Loucy (cell line): ENCODE measurements at regions not wholly inside any gene's neighbourhood (a gene's known extent, or its start where the extent isn't known, plus 50 kb on each side); places are given as distances from the start of the nearest gene placed in this dataset.

Experiments used
- H2AFZ ChIP-seq: fragments of 200-600 bp; sonication (generic); 2 replicates; pipeline ENCODE4 v1.6.0; 2016; ENCODE audit warnings: antibody characterized with exemption, mild to moderate bottlenecking, low read length, moderate library complexity
- H3F3A ChIP-seq: fragments of 200-600 bp; 2 replicates; pipeline ENCODE4 v1.6.0; 2016; ENCODE audit warnings: antibody characterized with exemption, low read depth, mild to moderate bottlenecking
- H3K27me3 ChIP-seq: fragments of 200-600 bp; sonication (generic); 2 replicates; pipeline ENCODE4 v1.6.1; 2014; ENCODE audit warnings: low read length, mild to moderate bottlenecking; ENCODE audit not compliant: insufficient read depth, poor library complexity, severe bottlenecking
- H3K36me3 ChIP-seq: fragments of 200-600 bp; sonication (generic); 2 replicates; pipeline ENCODE4 v1.6.1; 2016; ENCODE audit warnings: low read length; ENCODE audit not compliant: insufficient read depth
- H3K4me1 ChIP-seq: fragments of 200-600 bp; sonication (generic); 2 replicates; pipeline ENCODE4 v1.5.1; 2014; ENCODE audit warnings: low read length, mild to moderate bottlenecking; ENCODE audit not compliant: insufficient read depth, poor library complexity, severe bottlenecking
- H3K4me2 ChIP-seq: fragments of 200-600 bp; sonication (generic); 2 replicates; pipeline ENCODE4 v1.6.0; 2014; ENCODE audit warnings: antibody characterized with exemption, low read length, low read depth, mild to moderate bottlenecking; ENCODE audit not compliant: poor library complexity, severe bottlenecking
- H3K4me3 ChIP-seq: fragments of 200-600 bp; sonication (generic); 2 replicates; pipeline ENCODE4 v1.5.1; 2014; ENCODE audit warnings: low read length, mild to moderate bottlenecking, mixed read lengths; ENCODE audit not compliant: poor library complexity, severe bottlenecking
- H3K79me2 ChIP-seq: fragments of 200-600 bp; sonication (generic); 2 replicates; pipeline ENCODE4 v1.6.1; 2014; ENCODE audit warnings: low read length; ENCODE audit not compliant: insufficient read depth
- H3K9ac ChIP-seq: fragments of 200-600 bp; sonication (generic); 2 replicates; pipeline ENCODE4 v1.6.0; 2014; ENCODE audit warnings: mild to moderate bottlenecking, low read depth, low read length, moderate library complexity; ENCODE audit not compliant: poor library complexity, severe bottlenecking
- H3K9me2 ChIP-seq: fragments of 200-600 bp; sonication (generic); replicated peaks from 2 replicates; pipeline ENCODE4 v1.6.1; 2016; ENCODE audit warnings: low read depth, low read length, mixed read lengths
- H3K9me3 ChIP-seq: fragments of 200-600 bp; sonication (generic); 2 replicates; pipeline ENCODE4 v1.6.1; 2014; ENCODE audit warnings: mild to moderate bottlenecking, antibody characterized with exemption, low read length, low read depth; ENCODE audit not compliant: insufficient read depth
- H4K20me1 ChIP-seq: fragments of 200-600 bp; sonication (generic); 2 replicates; pipeline ENCODE4 v1.6.0; 2014; ENCODE audit warnings: antibody characterized with exemption, low read length, mild to moderate bottlenecking; ENCODE audit not compliant: insufficient read depth, poor library complexity, severe bottlenecking
- CTCF ChIP-seq: fragments of 200-600 bp; sonication (generic); conservative IDR thresholded peaks from 2 replicates; pipeline ENCODE4 v1.5.1; 2014; ENCODE audit warnings: mild to moderate bottlenecking, antibody characterized with exemption, low read length
- EZH2phosphoT487 ChIP-seq: fragments of 200-600 bp; IDR thresholded peaks from 2 replicates; pipeline ENCODE4 v1.6.1; 2018; ENCODE audit warnings: antibody characterized with exemption, mild to moderate bottlenecking, moderate library complexity, borderline replicate concordance

- no peaks in the 10 kb centered on the region for H3K4me1 ChIP-seq
These were observed 379.6 kb downstream of the TTLL7 start for GRCh38 chr1:83619170-83619896.

GRCh38 chr1:83617883-83618282, 381.0 kb downstream of the TTLL7 start:
- no peaks in the 10 kb centered on the region for H3K27me3 ChIP-seq
- H3K9me2 ChIP-seq: no peaks in the 10 kb centered on the region; the same call in 1 of the 2 replicates
- no peak overlapping the region for H3K9ac ChIP-seq
- no peaks in the 10 kb centered on the region for H3K9me3 ChIP-seq
- H3K4me3 ChIP-seq: no peak overlapping the region
- H4K20me1 ChIP-seq: no peaks in the 10 kb centered on the region
- H3K36me3 ChIP-seq: no peaks in the 10 kb centered on the region
- no peak for TF ChIP-seq EZH2phosphoT487
- no peak for TF ChIP-seq CTCF
- H3K79me2 ChIP-seq: no peaks in the 10 kb centered on the region
- no peak overlapping the region for H2AFZ ChIP-seq
- H3K4me1 ChIP-seq: no peaks in the 10 kb centered on the region
- no peak overlapping the region for H3K4me2 ChIP-seq
- H3F3A ChIP-seq: no peaks in the 10 kb centered on the region

More at GRCh38 chr1:83619170-83619896, 379.6 kb downstream of the TTLL7 start:
- no peaks in the 10 kb centered on the region for H4K20me1 ChIP-seq
- no peaks in the 10 kb centered on the region for H3F3A ChIP-seq
- H3K27me3 ChIP-seq: no peaks in the 10 kb centered on the region
- H3K4me2 ChIP-seq: no peak overlapping the region
- H3K4me3 ChIP-seq: no peak overlapping the region
- no peak for TF ChIP-seq CTCF
- no peak for TF ChIP-seq EZH2phosphoT487
- H3K36me3 ChIP-seq: no peaks in the 10 kb centered on the region
- no peaks in the 10 kb centered on the region for H3K9me2 ChIP-seq
- no peak overlapping the region for H3K9ac ChIP-seq
- H3K79me2 ChIP-seq: no peaks in the 10 kb centered on the region
- H3K9me3 ChIP-seq: no peaks in the 10 kb centered on the region
- H2AFZ ChIP-seq: no peak overlapping the region

GRCh38 chr1:83615370-83615769, 383.6 kb downstream of the TTLL7 start:
- Histone ChIP-seq H2AFZ (no peak overlapping the region), H3K9me2 (no peaks in the 10 kb centered on the region; the same call in 1 of the 2 replicates), H3K4me3 (no peak overlapping the region), H3K79me2 (no peaks in the 10 kb centered on the region), H3K9me3 (no peaks in the 10 kb centered on the region), H4K20me1 (no peaks in the 10 kb centered on the region), H3K36me3 (no peaks in the 10 kb centered on the region), H3F3A (no peaks in the 10 kb centered on the region), H3K4me2 (no peak overlapping the region), H3K9ac (no peak overlapping the region), H3K27me3 (no peaks in the 10 kb centered on the region), H3K4me1 (no peaks in the 10 kb centered on the region)
- TF ChIP-seq EZH2phosphoT487 (no peak), CTCF (no peak)
